GM10266 (cell line): ENCODE measurements at regions not wholly inside any gene's neighbourhood (a gene's known extent, or its start where the extent isn't known, plus 50 kb on each side); places are given as distances from the start of the nearest gene placed in this dataset.
A peak's percentile ranks its signal among the peaks of the same experiment; 100 is the strongest.
"Not testable (repeated sequence)": the region's sequence is repeated elsewhere in the genome, so short reads cannot be mapped to it uniquely, and the experiment has no call there.

Experiments used
- DNase-seq: peaks from one replicate; pipeline ENCODE4 v3.0.0; 2012; ENCODE audit errors: extremely low spot score
- CTCF ChIP-seq: IDR thresholded peaks from 2 replicates; pipeline ENCODE4 v1.5.1; 2012; ENCODE audit warnings: mild to moderate bottlenecking, low read depth; ENCODE audit not compliant: control insufficient read depth, insufficient read depth; ENCODE audit errors: missing control alignments

GRCh38 chr17:77085926-77086432 lies 54.8 kb upstream of the SEC14L1 start:
- TF ChIP-seq CTCF = no peak
- DNase-seq = no peak

GRCh38 chr17:77086433-77087010 lies 54.2 kb upstream of the SEC14L1 start:
- DNase-seq = peak; percentile 72
- TF ChIP-seq CTCF = peak; percentile 87

- no peak for DNase-seq
- no peak for TF ChIP-seq CTCF
Measured at GRCh38 chr17:77087650-77088454, 52.9 kb upstream of the SEC14L1 start.

GRCh38 chr17:77088455-77089123 lies 52.2 kb upstream of the SEC14L1 start:
- peak; percentile 83 for DNase-seq
- TF ChIP-seq CTCF = peak; percentile 73

- no peak for TF ChIP-seq CTCF
- no peak for DNase-seq
Measured at GRCh38 chr17:77089124-77089490, 51.7 kb upstream of the SEC14L1 start.

GRCh38 chr17:77089949-77090348 lies 50.8 kb upstream of the SEC14L1 start:
- DNase-seq = not testable (repeated sequence)

GRCh38 chr17:77090476-77090875 lies 50.3 kb upstream of the SEC14L1 start:
- no peak for TF ChIP-seq CTCF
- no peak for DNase-seq
